GOT3 (cell line): ENCODE measurements at regions not wholly inside any gene's neighbourhood (a gene's known extent, or its start where the extent isn't known, plus 50 kb on each side); places are given as distances from the start of the nearest gene placed in this dataset.

Experiments
- DNase-seq: peaks from one replicate; lab custom pipeline; 2025; ENCODE audit warnings: mixed read lengths; lab: John Stamatoyannopoulos, UW

DNA sequence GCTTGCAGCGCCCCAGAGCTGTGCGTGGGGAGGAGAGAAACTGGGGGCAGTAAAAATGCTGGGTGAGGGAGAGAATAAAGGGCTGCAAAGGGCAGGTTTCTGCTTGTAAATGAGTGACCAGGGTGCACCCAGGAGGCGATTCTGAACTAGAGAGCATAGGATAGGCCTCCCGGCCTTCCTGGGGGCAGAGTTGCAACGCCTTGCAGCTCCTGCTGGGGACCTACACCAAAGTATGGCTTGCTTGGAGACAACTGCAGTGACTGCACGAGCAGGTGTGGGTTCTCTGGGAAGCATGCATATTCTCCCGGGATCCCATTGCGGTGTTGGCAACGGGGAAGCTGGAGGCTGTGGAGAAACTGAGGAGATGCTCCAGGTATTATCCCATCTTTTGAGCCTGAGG is 111.6 kb upstream of the SPACA1 start:
- DNase-seq, result no peak

DNA sequence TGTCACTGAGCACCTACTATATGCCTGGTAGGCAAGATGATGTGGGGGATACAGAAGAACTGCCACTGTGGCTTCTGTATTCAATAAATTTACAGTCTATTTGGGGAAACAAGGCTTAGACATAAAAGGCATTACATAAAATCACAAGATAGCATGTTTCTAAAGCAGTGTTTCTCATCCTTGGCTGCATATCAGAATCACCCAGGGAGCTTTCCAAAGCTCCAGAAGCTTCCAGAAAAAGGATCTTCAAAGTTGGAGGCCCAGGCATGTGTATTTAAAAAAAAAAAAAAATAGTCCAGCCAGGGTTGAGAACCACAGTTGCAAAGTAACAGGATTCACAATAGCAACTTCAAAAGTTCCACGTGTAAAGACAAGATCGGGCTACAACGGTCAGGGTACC is 112.4 kb upstream of the SPACA1 start:
- DNase-seq, result no peak

DNA sequence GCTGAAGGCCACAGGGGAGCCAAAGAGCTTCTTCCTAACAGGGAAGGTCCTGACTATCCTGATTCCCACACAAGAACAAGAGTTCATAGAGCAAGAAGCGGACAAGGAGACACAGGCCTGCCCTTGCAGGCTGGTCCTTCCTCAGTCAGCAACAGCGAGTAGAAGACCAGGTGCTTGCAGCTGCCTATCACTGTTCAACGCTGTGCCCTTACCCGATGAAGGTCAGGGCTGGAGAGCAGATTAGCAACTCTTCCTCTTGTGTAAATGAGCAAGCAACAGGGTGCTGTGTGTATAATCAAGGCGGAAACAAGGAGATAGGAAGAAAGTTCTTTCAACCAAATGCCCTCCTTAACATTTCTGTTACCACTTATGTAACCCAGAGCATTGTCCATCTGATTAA is 115.3 kb upstream of the SPACA1 start:
- no peak for DNase-seq

- DNase-seq, result peak; percentile 45
These were observed 117.8 kb upstream of the SPACA1 start for GRCh38 chr6:87929843-87930288.

DNA sequence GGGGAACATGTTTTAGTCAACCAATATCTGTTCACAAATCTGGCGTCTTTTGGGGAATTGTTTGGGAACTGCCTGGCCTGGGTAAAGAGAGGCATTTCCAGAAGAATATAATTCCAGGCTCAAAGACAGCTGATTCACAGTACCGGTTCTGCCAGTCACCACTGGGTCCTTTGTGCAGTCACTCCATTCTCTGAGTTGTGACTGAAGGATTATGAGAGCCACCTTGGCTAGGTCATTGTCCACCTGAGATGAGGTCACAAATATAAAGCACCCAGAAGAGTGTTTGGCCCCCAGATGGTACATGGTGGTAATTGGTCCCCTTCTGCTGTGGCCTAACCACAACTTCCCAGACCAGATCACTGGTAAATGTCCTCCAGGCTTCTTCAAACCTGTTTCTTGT is 121.0 kb upstream of the SPACA1 start:
- DNase-seq, result no peak

DNA sequence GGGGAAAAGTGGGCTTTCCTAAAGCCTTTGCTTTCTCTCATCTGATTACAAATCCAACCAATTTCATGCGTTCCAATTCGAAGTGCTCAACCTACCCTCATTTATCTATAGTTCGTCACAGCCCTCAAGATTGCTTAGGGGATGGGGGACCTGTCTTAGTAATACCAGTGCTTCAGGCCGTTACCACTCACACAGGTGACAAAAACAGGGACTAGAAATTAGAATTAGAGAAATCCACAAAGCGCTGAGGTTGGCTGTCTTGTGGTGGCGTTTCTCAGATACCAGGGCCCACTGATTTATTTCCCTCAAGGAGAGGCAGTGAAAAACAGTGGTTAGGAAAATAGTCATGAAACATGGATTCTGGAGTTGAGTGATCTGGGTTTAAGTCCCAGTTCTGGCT is 121.6 kb upstream of the SPACA1 start:
- no peak for DNase-seq

DNA sequence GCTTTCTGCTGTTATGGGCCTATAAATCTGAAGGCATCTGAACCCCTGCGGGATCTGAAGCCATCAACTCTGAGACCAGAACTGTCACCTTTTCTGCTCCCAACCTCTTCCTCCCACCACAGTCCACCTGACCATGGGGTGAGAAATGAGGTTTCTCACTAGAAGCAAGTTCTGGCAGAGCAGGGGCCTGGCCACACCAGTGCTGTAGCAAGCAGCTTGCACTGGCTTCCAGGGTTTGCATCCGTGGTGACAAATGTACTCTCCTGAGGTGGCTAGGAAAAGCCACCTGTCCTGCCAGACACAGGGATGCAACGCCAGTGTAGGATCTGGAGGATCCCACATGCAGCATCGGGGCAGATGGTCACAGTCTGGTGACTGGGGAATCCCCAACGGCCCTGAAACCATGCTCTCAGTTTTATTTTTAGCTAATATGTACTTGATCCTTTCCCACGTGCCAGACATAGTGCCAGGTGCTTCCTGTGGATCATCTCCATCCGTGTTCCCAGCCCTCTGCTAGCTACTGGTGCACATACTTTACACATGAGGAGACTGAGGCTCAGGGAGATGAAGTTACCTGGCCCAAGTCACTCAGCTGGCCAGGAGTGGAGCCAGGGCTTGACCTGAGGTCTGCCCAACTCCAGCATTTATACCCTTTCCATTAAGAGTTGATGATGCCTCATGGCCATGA is 122.1 kb upstream of the SPACA1 start:
- no peak for DNase-seq

DNA sequence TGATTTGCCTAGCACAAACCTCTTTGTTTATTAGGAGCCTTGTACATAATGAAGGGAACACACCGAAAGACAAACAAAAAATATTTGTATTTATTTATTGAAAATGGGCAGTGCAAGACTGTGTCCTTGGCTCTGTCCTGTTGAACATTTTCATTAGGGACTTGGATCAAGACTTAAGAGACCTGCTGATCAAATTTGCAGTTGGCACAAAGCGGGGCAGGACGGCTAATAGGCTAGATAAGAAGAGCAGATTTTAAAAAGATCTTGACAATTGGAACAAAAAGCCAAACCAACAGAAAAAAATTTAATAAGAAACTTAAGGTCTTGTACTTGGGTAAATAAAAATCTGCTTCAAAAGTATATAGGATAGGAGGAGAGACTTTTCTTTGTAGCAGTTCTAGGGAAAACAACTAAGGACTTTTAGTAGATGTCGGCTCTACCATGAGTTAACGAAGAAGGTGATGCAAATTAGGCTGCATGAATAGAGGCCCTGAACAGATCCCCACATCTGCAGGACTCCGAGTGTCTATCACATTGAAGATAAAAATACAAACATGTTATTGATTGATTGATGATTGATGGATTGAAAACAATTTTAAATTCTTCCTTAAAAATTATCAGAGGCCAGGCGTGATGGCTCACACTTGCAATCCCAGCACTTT is 124.1 kb upstream of the SPACA1 start:
- no peak for DNase-seq

GRCh38 chr6:87922947-87923330 is 124.7 kb upstream of the SPACA1 start:
- no peak for DNase-seq

DNA sequence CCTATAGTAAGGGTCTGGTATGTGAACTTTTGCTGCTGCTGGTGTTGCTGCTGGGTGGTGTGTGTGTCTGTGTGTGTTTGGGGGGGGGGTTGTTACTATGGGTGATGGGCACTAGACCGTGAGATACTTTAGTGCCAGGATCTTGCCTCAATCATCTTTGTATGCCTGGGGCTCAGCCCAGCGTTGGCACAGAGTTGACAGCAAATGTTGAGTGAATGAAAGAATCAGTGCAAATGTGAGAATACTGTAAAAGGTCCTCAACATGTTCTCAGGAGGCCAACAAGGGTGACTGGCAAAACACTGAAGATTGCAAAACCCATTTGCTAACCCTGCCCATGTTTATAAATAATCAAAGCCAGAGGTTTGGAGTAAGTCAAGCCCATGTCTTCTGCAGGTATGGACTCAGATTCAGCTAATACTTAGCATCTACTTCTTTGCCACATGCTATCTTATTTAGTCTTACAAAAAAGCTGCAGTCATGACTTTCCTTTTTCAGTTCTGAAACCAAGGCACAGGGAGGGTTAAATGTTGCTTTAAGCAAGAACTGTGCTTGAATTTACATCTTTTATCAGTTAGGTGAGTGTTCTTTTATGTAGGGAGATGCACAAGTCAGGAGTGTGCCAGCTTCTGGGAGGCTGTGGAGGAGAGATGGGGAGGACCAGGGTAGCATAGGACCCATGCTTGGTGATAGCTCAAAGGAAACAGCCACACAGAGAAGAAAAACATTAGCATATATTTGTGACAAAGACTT is 125.3 kb upstream of the SPACA1 start:
- DNase-seq, result no peak

DNA sequence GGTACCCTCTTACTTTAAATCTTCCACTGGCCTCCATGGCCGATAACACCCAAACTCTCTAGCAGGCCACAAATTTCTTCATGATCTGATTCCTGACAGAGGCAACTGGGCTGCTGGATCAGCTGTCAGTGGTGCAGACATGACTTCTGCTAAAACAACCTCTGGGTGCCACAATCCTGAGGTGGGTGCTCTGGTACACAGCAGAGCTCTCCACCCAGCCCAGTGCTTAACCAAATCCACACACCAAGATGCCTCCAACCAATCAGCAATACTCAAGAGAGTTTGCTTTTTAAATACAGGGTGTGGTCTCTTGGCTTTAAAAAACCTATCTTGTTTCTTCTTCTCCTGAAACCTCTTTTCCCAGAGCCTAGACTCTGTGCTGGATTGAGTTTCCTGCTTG is 126.6 kb upstream of the SPACA1 start:
- no peak for DNase-seq

DNA sequence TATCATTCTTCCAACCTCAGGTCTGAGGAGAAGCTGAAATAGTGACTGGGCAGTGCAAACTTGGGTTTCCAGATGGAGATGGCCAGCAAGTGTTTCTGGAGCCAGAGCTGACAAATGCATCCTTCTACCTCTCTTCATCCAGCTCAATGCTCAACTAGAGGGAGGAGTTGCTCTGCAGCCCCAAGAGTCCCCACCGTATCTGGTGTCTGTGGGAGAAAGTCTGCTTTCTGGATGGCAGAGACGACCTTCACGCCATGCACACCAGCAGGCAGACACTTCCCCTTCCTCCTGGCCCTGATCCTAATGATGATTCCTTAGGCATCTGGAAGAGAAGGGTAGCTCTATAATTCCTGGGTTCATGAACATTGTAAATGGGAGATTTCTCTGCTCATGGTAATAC is 127.4 kb upstream of the SPACA1 start:
- no peak for DNase-seq

- DNase-seq, result no peak
These were observed 128.2 kb upstream of the SPACA1 start for GRCh38 chr6:87919416-87919815.

- DNase-seq, result no peak
These were observed 128.6 kb upstream of the SPACA1 start for GRCh38 chr6:87919001-87919400.

DNA sequence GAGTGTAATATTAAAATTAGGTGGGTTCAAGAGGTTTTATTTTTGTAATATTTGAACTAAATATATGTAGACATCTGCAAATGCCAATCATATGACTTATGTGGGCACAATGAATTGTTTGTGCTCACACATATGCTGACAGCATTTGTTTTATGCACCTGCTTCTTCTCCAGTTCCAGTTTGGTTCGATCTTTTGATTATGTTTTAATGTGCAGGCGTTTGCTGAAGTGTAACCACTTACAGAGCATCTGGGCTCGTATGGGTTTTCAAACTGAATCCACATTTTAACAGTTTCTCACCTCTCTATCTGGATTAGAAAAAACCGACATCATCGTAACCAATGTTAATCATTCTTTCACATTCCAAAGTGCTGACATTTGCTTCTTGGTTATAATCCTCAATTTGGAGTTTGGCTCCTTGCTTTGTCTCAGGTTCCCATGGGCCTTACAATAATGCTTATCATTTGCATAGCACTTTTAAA is 129.1 kb upstream of the SPACA1 start:
- DNase-seq, result no peak

- no peak for DNase-seq
These were observed 129.8 kb upstream of the SPACA1 start for GRCh38 chr6:87917886-87918285.

DNA sequence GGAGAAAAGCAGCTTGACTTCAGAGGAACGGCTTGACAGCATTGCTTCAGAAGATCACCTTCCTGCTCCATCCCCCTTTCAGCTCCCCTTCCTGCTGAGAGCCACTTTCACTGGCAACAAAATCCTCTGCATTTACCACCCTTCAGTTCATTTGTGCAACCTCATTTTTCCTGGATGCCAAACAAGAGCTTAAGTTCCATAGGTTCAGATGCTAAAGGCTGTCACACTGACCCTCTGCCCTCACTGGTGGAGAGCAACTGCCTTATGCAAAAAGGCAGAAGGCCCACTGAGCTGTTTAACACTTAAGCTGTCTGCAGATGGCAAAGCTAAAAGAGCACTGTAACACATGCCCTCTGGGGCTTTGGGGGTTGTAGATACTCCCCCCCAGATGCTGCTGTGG is 131.2 kb upstream of the SPACA1 start:
- DNase-seq, result no peak

DNA sequence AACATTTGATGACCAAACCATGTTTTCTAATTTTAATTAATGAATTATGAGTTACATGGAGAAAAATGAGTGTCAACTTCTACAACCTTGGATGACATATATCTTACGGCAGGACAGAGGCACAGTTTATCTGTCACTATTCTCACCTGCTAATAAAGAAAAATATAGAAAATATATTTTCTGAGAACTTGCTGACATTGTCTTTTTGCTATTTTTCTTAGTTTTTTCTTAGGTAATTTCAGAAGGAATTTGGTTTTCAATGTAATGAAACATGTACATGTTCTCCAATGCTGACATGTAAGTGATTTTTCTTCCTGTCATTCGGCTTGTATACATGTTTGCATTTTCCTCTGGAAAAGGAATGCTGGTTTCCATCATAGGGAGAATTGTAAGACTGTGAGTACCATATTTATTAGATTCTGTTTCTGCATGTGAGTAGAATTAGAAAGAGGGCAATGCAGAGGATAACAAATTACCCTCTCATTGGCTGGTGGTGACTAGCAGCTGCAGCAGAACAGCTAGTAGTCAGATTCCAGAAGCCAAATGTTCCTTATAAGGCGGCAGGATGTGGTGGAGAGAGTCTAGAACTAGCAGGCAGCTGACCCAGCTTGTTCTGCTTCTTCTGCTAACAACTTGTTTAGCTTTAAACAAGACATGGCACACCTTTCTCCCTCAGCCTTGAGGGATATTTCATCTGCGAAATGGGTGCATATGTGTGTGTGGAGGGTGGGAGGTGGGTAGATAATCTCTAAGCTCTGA is 132.8 kb upstream of the SPACA1 start:
- DNase-seq, result no peak

DNA sequence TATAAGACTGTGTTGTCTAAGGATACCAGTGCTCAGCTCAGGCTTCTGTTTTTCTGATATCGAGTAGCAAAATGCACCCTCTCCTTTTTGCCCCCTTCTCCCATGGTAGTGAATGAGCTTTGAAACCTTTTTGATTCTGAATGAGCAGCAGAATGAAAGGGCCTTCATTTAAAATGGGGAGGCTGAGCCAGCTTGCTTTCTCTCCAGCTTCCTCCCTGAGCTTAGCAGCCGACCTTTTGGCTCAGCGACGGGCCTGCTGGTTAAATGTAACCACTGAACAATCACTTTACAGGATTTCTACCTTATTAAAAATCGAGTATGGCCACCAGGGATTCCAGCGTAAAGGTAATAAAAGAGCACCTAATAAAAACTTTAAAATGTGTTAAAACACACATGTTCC is 133.7 kb upstream of the SPACA1 start:
- DNase-seq, result no peak

DNA sequence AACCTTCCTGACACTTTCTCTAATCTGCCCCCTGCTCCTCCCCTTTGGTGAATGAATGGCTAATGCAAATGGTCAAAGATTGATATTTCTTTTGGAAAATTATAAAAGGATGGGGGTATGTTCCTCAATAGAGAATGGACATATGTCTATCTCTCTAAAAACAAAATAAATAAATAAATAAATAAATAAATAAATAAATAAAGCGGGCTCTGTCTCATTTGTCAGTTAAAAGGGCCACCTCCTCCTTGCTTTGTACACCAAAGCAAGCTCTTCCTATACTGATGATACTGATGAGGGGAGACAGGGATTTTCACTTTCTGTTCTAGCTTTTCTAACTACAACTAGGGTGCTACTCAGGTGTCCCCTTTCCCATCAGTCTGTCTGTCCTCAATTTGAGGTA is 135.5 kb upstream of the SPACA1 start:
- DNase-seq, result no peak

- no peak for DNase-seq
These were observed 137.8 kb upstream of the SPACA1 start for GRCh38 chr6:87909849-87910248.
